ENCODE measurements at regions not wholly inside any gene's neighbourhood (a gene's known extent, or its start where the extent isn't known, plus 50 kb on each side); places are given as distances from the start of the nearest gene placed in this dataset.

GRCh38 chr6:164928057-164928727 lies 381.2 kb downstream of the C6orf118 start:
- TF ChIP-seq, protein P1, sequence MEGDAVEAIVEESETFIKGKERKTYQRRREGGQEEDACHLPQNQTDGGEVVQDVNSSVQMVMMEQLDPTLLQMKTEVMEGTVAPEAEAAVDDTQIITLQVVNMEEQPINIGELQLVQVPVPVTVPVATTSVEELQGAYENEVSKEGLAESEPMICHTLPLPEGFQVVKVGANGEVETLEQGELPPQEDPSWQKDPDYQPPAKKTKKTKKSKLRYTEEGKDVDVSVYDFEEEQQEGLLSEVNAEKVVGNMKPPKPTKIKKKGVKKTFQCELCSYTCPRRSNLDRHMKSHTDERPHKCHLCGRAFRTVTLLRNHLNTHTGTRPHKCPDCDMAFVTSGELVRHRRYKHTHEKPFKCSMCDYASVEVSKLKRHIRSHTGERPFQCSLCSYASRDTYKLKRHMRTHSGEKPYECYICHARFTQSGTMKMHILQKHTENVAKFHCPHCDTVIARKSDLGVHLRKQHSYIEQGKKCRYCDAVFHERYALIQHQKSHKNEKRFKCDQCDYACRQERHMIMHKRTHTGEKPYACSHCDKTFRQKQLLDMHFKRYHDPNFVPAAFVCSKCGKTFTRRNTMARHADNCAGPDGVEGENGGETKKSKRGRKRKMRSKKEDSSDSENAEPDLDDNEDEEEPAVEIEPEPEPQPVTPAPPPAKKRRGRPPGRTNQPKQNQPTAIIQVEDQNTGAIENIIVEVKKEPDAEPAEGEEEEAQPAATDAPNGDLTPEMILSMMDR (optimal IDR thresholded peaks at IDR 0.05 in 1 of 3, IDR thresholded peaks at IDR 0.05 in 1 of 3, conservative IDR thresholded peaks at IDR 0.05 in 1 of 3; ENCODE audit: extremely low read depth in 1 of 3, insufficient read depth in 2 of 3, low read length in 3 of 3) = no peak
- TF ChIP-seq EZH2 (IDR thresholded peaks at IDR 0.05; ENCODE audit: low read length) = no peak

All from keratinocyte (primary cell).